SJSA1 (cell line): ENCODE measurements at regions not wholly inside any gene's neighbourhood (a gene's known extent, or its start where the extent isn't known, plus 50 kb on each side); places are given as distances from the start of the nearest gene placed in this dataset.

Experiments
- DNase-seq, 2 experiments: peaks; one replicate each; pipeline ENCODE4 v3.0.0-alpha.2; 2015 to 2020; ENCODE audit warnings: low spot score in 2 of 2, low read depth in 1 of 2
- H3K27ac ChIP-seq: fragments of 250-450 bp; sonication (Bioruptor Pico); 2 replicates; pipeline ENCODE4 v1.5.1; 2020; ENCODE audit warnings: mild to moderate bottlenecking, moderate library complexity
- H3K27me3 ChIP-seq: fragments of 250-450 bp; sonication (Bioruptor Pico); replicated peaks from 2 replicates; pipeline ENCODE4 v1.5.1; 2020; ENCODE audit warnings: mild to moderate bottlenecking, moderate library complexity
- H3K36me3 ChIP-seq: fragments of 250-450 bp; sonication (Bioruptor Pico); 2 replicates; pipeline ENCODE4 v1.5.1; 2020; ENCODE audit warnings: mild to moderate bottlenecking
- H3K4me1 ChIP-seq: fragments of 250-450 bp; sonication (Bioruptor Pico); replicated peaks from 2 replicates; pipeline ENCODE4 v1.6.1; 2021; ENCODE audit warnings: mild to moderate bottlenecking
- H3K4me3 ChIP-seq: fragments of 250-450 bp; sonication (Bioruptor Pico); 2 replicates; pipeline ENCODE4 v1.5.1; 2020; ENCODE audit warnings: mild to moderate bottlenecking
- H3K9me3 ChIP-seq: fragments of 250-450 bp; sonication (Bioruptor Pico); replicated peaks from 2 replicates; pipeline ENCODE4 v1.5.1; 2020; ENCODE audit warnings: mild to moderate bottlenecking

DNA sequence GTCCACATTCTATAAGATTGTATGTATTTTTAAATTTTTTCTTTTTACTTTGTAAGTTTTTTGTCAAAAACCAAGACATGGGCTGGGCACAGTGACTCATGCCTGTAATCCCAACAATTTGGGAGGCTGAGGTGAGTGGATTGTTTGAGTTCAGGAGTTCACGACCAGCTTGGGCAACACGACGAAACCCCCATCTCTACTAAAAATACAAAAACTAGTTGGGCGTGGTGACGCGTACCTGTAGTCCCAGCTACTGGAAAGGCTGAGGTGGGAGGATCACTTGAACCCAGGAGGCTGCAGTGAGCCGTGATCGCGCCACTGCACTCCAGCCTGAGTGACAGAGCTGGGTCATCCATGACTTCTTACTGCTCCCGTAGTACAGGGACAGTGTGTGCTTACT lies 84.8 kb upstream of the PRDM11 start:
- no peaks in the 10 kb centered on the region for H3K36me3 ChIP-seq
- no peak overlapping the region for H3K27ac ChIP-seq
- no peak for DNase-seq
- 0 out of 2 replicates have a peak, but pooled peaks cover 5% of the 10 kb centered on the region for H3K4me1 ChIP-seq
- H3K4me3 ChIP-seq: no peak overlapping the region
- H3K9me3 ChIP-seq: peaks cover 6% of the 10 kb centered on the region; the same call in 1 of the 2 replicates
- no peaks in the 10 kb centered on the region for H3K27me3 ChIP-seq

DNA sequence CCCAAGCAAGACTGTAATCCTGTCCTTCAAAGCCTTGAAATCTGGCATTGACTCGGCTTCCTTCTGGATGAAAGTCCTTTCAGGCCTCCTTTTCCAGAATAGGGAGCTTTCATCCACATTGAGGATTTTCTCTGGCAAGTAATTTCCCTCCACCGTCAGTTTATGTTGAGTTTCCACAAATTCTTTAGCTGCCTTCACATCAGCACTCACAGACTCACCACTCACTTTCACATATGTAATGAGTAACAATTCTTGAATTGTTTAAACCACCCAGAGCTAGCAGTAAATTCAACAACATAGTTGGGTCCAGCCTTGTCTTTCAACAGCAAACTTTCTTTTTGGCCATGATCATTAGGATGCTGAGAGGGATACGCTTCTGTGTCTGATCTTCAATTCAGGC lies 84.3 kb upstream of the PRDM11 start:
- 0 out of 2 replicates have a peak, but pooled peaks cover 5% of the 10 kb centered on the region for H3K4me1 ChIP-seq
- DNase-seq: no peak
- H3K9me3 ChIP-seq: peaks cover 6% of the 10 kb centered on the region; the same call in 1 of the 2 replicates
- H3K36me3 ChIP-seq: no peaks in the 10 kb centered on the region
- no peak overlapping the region for H3K27ac ChIP-seq
- H3K27me3 ChIP-seq: no peaks in the 10 kb centered on the region
- no peak overlapping the region for H3K4me3 ChIP-seq

DNA sequence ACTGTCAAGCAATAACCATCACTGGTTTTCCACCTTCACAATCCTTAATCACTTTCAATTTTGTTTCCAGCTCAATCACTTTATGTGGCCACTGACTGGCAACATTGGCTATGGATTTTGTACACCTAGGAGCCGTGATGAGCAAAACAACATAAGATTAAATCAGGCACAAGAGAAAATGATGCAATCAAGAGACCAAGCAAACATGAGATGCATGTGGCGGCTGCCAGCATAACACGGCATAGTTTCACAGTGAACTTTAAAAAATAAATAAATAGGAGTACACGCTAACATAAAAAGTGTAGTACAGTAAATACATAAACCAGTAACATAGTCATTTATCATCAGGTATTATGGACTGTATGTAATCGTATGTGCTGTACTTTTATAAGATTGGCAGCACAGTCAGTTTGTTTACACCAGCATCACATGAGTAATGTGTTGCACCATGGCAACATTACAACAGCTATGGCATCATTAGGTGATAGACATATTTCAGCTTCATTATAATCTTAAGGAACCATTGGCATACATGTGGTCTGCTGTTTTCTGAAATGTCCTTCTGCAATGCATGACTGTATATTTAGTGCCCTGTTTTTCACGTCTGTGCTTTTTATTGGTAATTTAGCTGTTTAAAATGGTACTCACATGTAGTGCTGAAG lies 83.3 kb upstream of the PRDM11 start:
- DNase-seq: no peak
- no peaks in the 10 kb centered on the region for H3K36me3 ChIP-seq

DNA sequence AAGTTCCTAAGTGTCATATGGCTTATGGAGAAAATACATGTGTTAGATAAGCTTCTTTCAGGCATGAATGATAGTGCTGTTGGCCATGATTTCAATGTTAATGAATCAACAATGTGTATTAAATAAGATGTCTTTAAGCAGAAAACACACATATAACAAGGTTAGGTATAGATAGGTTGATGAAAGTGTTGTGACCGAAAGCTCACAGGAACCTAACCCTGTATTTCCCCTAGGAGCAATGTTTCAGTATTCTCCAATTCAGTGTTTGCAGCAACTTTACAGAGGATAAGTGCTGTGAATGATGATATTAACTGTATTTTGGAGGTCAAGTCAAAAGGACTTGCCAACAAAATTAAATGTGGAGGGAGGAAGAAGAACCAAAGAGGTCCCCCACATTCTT lies 82.8 kb upstream of the PRDM11 start:
- no peak overlapping the region for H3K27ac ChIP-seq

More for the DNA sequence above, 83.3 kb upstream of the PRDM11 start:
- Histone ChIP-seq H3K27me3 (no peaks in the 10 kb centered on the region), H3K4me3 (no peak overlapping the region), H3K27ac (no peak overlapping the region), H3K4me1 (0 out of 2 replicates have a peak, but pooled peaks cover 5% of the 10 kb centered on the region), H3K9me3 (peaks cover 6% of the 10 kb centered on the region; the same call in 1 of the 2 replicates)

DNA sequence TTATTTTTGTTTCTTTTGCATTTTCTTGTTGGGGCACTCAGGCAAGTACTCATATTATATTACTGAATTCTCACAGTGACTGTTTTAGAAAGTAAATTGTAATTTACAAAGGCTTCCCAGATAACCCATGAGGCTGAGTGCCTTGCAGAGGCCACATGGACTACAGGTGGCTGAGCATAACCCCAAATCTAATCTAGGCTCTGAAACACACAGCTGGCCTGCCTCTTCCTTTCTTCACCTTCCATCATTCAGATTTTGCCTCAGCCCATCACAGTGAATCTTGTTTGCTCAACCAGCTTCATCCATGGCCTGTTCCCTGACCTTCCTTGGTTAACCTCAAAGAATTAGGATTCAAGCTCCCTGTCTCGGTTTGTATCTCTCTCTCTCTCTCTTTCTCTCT lies 78.5 kb upstream of the PRDM11 start:
- Histone ChIP-seq H3K4me1 (no peaks in the 10 kb centered on the region), H3K36me3 (no peaks in the 10 kb centered on the region), H3K9me3 (peaks cover 6% of the 10 kb centered on the region; the same call in 1 of the 2 replicates), H3K4me3 (no peak overlapping the region), H3K27ac (no peak overlapping the region), H3K27me3 (no peaks in the 10 kb centered on the region)
- no peak for DNase-seq

More for the DNA sequence above, 82.8 kb upstream of the PRDM11 start:
- no peaks in the 10 kb centered on the region for H3K27me3 ChIP-seq
- peaks cover 6% of the 10 kb centered on the region; the same call in 1 of the 2 replicates for H3K9me3 ChIP-seq
- no peak for DNase-seq
- no peaks in the 10 kb centered on the region for H3K36me3 ChIP-seq
- 0 out of 2 replicates have a peak, but pooled peaks cover 5% of the 10 kb centered on the region for H3K4me1 ChIP-seq
- H3K4me3 ChIP-seq: no peak overlapping the region

DNA sequence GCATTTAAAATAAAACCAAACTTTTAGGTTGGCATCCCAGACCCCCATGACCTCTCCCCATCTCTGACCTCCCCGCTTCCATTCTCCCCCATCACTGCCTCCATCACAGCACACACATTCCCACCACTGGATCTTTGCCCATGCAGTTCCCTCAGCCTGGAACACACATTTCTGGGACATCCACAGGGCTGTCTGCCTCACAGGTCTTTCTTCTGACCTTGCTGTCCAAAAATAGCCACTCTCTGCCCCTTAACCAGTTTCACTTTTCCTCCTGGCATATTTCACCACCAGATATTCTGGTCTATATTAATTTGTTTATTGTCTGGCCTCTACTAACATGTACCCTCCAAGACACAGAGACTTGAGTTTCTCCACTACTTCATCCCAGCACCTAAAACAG lies 75.2 kb upstream of the PRDM11 start:
- Histone ChIP-seq H3K27ac (no peak overlapping the region), H3K9me3 (no peaks in the 10 kb centered on the region), H3K4me3 (no peak overlapping the region), H3K36me3 (no peaks in the 10 kb centered on the region), H3K4me1 (no peaks in the 10 kb centered on the region), H3K27me3 (no peaks in the 10 kb centered on the region; the same call in 1 of the 2 replicates)
- DNase-seq: no peak

DNA sequence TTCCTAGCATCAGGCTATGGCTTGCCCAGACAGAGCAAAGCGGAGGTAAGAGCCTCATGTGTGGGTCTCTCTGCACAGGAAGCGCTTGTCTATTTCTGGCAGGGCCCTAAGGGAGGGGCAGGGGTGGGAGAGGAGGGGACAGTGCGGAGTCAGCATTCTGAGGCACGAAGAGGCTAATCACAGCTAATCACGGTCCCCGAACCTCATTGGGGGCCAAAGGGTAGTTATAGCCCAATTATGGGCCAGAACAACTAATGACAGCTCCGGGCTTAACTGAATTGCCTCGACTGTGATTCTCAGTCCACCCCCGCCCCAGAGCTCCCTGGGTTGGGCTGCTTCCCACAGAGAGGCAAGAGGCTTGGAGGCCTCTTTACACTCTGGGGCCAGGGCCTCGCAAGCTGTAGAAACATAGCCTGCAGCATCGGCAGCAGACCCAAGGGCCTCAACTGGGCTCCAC lies 72.7 kb upstream of the PRDM11 start:
- H3K4me1 ChIP-seq: no peaks in the 10 kb centered on the region
- no peak overlapping the region for H3K4me3 ChIP-seq
- no peak for DNase-seq
- H3K27me3 ChIP-seq: peaks cover 4% of the 10 kb centered on the region; the same call in 1 of the 2 replicates
- no peak overlapping the region for H3K27ac ChIP-seq
- H3K36me3 ChIP-seq: no peaks in the 10 kb centered on the region
- no peaks in the 10 kb centered on the region for H3K9me3 ChIP-seq

DNA sequence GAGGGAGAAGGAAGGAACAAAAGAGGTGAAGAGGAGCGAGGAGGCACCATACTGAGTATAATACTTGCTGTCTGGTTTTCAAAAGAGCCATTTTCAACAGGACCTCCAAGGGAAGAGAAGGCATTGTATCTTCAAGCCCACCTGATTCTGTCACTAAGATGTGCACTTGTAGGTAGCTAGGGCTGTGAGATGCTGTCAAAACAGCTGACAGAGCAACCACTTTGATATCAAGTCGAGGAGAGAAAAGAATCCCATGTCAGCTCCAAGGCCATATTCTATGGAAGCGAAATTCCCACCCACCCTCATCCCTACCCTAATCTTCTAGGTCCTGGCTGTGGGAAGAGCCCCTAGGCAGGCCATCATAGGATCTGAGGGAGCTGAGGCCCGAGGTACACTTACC lies 70.9 kb upstream of the PRDM11 start:
- H3K27me3 ChIP-seq: peaks cover 4% of the 10 kb centered on the region; the same call in 1 of the 2 replicates
- no peak for DNase-seq
- no peak overlapping the region for H3K27ac ChIP-seq
- no peak overlapping the region for H3K4me3 ChIP-seq
- no peaks in the 10 kb centered on the region for H3K9me3 ChIP-seq
- H3K4me1 ChIP-seq: no peaks in the 10 kb centered on the region
- no peaks in the 10 kb centered on the region for H3K36me3 ChIP-seq

DNA sequence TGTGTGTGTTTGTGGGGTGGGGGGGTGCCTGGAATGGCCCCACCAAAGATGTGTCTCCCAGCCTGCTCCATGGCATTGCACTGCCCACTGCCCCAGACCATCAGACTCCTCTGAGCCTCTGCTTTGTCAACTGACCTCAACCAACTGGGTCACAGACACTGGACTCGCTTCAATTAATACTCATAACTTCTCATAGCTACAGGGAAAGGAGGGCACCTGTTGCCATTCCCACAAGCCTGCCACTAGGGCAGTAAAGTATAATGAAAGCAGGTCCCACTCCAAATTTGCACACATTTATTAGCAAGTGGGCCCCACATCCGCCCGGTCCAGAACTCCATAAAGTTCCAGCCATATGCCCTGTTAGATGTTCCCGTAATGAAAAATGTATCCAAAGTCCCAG lies 70.5 kb upstream of the PRDM11 start:
- peaks cover 4% of the 10 kb centered on the region; the same call in 1 of the 2 replicates for H3K27me3 ChIP-seq
- DNase-seq: no peak

DNA sequence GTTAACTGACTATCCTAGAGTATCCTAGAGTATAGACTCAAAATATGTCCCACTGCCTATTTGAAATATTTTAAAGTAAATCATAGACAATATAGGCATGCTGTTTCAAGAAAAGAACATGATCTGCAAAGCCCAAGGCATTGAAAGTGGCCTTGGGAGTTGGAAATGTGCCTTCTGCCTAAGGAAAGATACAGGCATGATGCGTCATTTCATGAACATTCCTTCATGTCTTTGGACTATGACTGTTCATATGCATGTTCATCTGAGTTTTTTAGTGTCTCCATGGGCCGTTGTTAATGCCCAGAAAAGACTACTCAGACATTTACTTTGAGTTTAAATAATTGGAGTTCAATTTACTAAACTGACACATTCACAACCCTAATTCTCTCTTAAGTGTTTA lies 69.7 kb upstream of the PRDM11 start:
- Histone ChIP-seq H3K36me3 (no peaks in the 10 kb centered on the region), H3K4me1 (no peaks in the 10 kb centered on the region), H3K27me3 (peaks cover 4% of the 10 kb centered on the region; the same call in 1 of the 2 replicates), H3K27ac (no peak overlapping the region), H3K9me3 (no peaks in the 10 kb centered on the region), H3K4me3 (no peak overlapping the region)
- DNase-seq: no peak

More for the DNA sequence above, 70.5 kb upstream of the PRDM11 start:
- Histone ChIP-seq H3K4me1 (no peaks in the 10 kb centered on the region), H3K27ac (no peak overlapping the region), H3K9me3 (no peaks in the 10 kb centered on the region), H3K4me3 (no peak overlapping the region), H3K36me3 (no peaks in the 10 kb centered on the region)

DNA sequence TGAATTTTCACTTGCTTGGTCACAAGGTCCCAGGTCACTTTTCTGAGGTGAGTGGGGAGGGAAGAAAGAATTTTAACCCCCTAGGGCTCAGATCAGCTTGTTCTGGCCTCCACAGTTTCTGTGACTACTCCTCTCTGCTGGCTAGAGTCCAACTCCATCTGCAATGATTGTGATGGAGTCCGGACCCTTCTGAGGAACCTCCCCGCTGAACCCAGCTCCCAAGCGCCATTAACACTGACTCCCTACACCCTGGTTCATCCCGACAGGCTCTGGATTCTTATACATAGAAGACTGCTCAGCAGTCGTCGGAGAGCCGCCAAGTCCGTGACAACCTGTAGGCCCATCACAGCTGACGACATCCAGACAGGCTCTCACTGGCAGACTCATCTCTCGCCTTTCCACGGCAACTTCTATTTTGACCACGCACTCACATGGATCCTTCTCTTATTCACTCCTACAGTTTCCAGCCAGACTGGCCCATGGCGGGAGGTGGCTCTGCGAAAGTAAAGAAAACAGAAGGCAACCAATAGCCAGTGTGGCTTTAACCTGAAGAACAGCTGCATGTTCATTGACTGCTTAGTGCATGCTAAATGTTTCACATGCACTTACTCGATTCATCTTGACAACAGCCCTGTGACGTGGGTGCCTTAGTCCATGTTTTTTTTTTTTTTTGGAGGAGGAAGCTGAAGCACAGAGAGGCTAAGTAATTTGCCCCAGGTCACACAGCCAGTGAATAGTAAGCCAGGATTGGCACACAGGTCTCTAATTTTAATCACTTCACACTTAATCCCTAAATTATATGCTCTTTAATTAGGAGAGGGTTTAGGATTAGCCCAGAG lies 68.0 kb upstream of the PRDM11 start:
- Histone ChIP-seq H3K27ac (no peak overlapping the region), H3K36me3 (no peaks in the 10 kb centered on the region), H3K9me3 (no peaks in the 10 kb centered on the region), H3K4me3 (no peak overlapping the region), H3K27me3 (peaks cover 4% of the 10 kb centered on the region; the same call in 1 of the 2 replicates), H3K4me1 (peaks cover 13% of the 10 kb centered on the region)
- DNase-seq: no peak

DNA sequence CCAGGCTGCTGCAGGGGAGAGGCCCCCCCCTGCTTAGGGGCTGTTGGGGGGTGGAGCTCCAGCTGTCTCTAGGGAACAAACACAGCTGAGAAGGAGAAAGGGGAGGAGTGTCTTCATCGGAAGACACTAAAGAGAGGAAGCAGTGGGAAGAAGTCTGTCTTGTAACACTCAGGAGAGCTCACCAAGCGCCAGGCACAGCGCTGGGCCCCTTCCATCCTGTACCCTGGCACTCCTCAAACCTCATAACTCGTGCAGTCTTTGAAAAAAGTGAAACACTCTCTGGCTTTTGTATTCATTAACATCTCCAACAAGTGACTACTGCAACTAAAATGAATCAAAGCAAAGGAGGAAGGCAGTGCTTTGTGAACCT lies 67.4 kb upstream of the PRDM11 start:
- H3K36me3 ChIP-seq: no peaks in the 10 kb centered on the region
- no peak overlapping the region for H3K27ac ChIP-seq
- H3K4me3 ChIP-seq: no peak overlapping the region
- H3K9me3 ChIP-seq: no peaks in the 10 kb centered on the region
- DNase-seq: no peak
- peaks cover 4% of the 10 kb centered on the region; the same call in 1 of the 2 replicates for H3K27me3 ChIP-seq
- peaks cover 13% of the 10 kb centered on the region for H3K4me1 ChIP-seq

DNA sequence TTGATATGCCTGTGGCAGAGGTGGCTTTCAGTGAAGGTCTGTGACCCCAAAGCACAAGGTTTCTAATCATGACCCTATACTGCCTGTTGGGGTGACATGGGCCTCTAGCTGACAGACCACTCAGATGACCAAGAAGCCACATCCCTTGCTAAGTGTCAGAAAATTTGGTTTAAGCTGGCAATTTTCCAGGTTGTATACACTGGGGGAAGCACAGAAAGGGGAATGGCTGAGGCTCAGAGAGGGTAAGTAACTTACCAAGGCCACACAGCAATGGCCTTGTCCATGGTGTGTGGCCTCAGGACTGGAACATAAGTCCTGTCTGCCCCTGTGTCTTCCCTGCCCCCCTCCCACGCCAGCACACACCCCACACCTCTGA lies 66.9 kb upstream of the PRDM11 start:
- peaks cover 4% of the 10 kb centered on the region; the same call in 1 of the 2 replicates for H3K27me3 ChIP-seq
- peaks cover 13% of the 10 kb centered on the region for H3K4me1 ChIP-seq
- H3K4me3 ChIP-seq: no peak overlapping the region
- no peaks in the 10 kb centered on the region for H3K36me3 ChIP-seq
- no peaks in the 10 kb centered on the region for H3K9me3 ChIP-seq
- H3K27ac ChIP-seq: no peak overlapping the region
- no peak for DNase-seq
